ENCODE measurements at regions not wholly inside any gene's neighbourhood (a gene's known extent, or its start where the extent isn't known, plus 50 kb on each side); places are given as distances from the start of the nearest gene placed in this dataset.
"Not testable (repeated sequence)": the region's sequence is repeated elsewhere in the genome, so short reads cannot be mapped to it uniquely, and the experiment has no call there.

DNA sequence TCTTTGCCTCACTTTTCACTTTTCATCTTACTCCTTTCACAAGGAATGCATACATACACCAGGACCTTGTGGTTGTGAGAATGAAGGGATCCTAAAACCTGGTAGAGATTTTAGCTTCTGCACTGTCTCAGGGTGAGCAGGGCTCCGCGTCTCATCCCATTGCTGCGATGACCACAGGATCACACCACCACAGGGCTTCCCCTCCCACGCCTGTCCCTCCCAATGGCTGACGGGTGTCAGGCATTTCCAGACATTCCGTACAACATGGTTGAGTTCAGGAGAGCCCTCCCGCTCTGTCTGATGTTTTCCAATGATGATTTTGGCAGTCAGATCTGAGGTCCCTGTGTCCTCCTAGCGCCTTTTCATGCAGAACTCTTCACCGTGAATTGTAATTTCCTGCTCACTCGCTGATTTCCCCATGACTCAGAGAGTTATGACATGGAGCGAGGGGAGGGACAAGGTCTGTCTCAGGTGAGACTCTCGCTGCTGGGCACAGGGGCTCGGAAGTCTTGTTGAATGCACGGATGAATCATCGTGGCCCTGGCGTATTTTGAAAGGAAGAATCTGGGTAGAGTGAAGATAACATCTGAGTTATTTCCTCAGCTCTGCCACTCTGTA lies 102.8 kb downstream of the TEX29 start:
- no peak overlapping the region for H3K27ac Mint-ChIP-seq
- H3K9me3 Mint-ChIP-seq, result no peaks in the 10 kb centered on the region
- H3K27me3 Mint-ChIP-seq, result no peaks in the 10 kb centered on the region
- H3K4me3 Mint-ChIP-seq, result no peak overlapping the region
- no peaks in the 10 kb centered on the region for H3K4me1 Mint-ChIP-seq
- ATAC-seq (no peak), DNase-seq (no peak)
- no peaks in the 10 kb centered on the region for H3K36me3 Mint-ChIP-seq (ENCODE audit: low read depth)

- no peak for ATAC-seq
- no peak for DNase-seq
- no peaks in the 10 kb centered on the region for H3K36me3 Mint-ChIP-seq (ENCODE audit: low read depth)
- no peaks in the 10 kb centered on the region for H3K4me1 Mint-ChIP-seq
- no peak overlapping the region for H3K4me3 Mint-ChIP-seq
- no peaks in the 10 kb centered on the region for H3K27me3 Mint-ChIP-seq
- no peak overlapping the region for H3K27ac Mint-ChIP-seq
- H3K9me3 Mint-ChIP-seq, result no peaks in the 10 kb centered on the region
Observed at GRCh38 chr13:111424134-111424533, 103.7 kb downstream of the TEX29 start.

GRCh38 chr13:111425326-111425725 lies 104.9 kb downstream of the TEX29 start:
- Mint-ChIP-seq H3K9me3 (no peaks in the 10 kb centered on the region), H3K4me3 (no peak overlapping the region), H3K27me3 (no peaks in the 10 kb centered on the region), H3K36me3 (ENCODE audit: low read depth) (no peaks in the 10 kb centered on the region), H3K4me1 (no peaks in the 10 kb centered on the region), H3K27ac (no peak overlapping the region)
- DNase-seq, result no peak
- no peak for ATAC-seq

DNA sequence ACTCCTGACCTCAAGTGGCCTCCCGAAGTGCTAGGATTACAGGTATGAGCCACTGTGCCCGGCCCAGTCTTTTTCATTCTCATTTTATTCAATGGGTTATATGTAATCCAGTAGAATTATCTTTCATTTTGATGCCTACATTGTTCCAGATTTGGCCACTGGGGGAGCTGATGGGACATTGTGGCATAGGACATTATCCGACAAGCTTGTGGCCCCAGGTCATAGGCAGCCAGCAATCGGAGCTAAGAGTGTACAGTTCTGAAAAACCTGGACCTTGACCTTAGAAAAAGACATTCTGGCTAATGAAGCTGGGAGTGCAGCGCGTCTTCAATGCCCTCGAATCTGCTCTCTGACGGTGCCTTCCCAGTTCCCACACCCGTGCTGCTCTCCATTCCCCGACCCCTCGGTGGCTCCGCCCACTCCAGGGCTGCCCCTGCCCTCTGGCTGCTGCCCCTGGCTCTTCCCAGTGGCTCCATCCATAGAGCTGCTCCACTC lies 108.7 kb downstream of the TEX29 start:
- no peaks in the 10 kb centered on the region for H3K9me3 Mint-ChIP-seq
- H3K27ac Mint-ChIP-seq, result no peak overlapping the region
- peak; percentile 42 for DNase-seq
- H3K27me3 Mint-ChIP-seq, result peaks cover 6% of the 10 kb centered on the region
- no peak for ATAC-seq
- no peaks in the 10 kb centered on the region for H3K4me1 Mint-ChIP-seq
- no peaks in the 10 kb centered on the region for H3K36me3 Mint-ChIP-seq (ENCODE audit: low read depth)
- no peak overlapping the region for H3K4me3 Mint-ChIP-seq

GRCh38 chr13:111431206-111431605 lies 110.8 kb downstream of the TEX29 start:
- no peaks in the 10 kb centered on the region for H3K9me3 Mint-ChIP-seq
- H3K4me3 Mint-ChIP-seq, result no peak overlapping the region
- H3K36me3 Mint-ChIP-seq (ENCODE audit: low read depth), result no peaks in the 10 kb centered on the region
- no peak for ATAC-seq
- no peak for DNase-seq
- no peaks in the 10 kb centered on the region for H3K4me1 Mint-ChIP-seq
- no peak overlapping the region for H3K27ac Mint-ChIP-seq
- peaks cover 8% of the 10 kb centered on the region for H3K27me3 Mint-ChIP-seq

DNA sequence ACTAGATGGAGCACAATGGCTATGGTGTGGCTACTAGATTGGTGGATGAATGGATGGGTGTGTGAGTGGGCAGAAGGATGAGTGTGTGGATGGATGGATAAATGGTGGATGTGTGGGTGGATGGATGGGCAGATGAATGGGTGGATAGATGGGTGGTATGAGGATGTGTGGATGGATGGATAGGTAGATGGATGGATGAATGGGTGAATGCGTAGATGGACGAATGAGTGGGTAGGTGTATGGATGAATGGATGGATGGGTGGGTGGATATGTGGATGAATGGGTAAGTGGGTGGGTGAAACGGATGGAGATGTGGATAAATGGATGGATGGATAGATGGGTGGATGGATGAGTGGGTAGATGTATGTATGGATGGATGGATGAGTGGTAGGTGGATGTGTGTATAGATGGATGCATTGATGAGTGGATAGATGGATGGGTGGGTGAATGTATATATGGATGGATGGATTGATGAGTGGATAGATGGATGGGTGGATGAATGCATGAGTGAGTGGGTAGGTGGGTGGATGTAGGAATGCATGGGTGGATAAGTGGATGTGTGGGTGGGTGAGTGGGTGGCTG lies 114.2 kb downstream of the TEX29 start:
- ATAC-seq (no peak), DNase-seq (no peak)
- Mint-ChIP-seq H3K36me3 (ENCODE audit: low read depth) (no peaks in the 10 kb centered on the region), H3K27me3 (peaks cover 8% of the 10 kb centered on the region), H3K9me3 (no peaks in the 10 kb centered on the region), H3K4me1 (no peaks in the 10 kb centered on the region), H3K27ac (no peak overlapping the region), H3K4me3 (no peak overlapping the region)

DNA sequence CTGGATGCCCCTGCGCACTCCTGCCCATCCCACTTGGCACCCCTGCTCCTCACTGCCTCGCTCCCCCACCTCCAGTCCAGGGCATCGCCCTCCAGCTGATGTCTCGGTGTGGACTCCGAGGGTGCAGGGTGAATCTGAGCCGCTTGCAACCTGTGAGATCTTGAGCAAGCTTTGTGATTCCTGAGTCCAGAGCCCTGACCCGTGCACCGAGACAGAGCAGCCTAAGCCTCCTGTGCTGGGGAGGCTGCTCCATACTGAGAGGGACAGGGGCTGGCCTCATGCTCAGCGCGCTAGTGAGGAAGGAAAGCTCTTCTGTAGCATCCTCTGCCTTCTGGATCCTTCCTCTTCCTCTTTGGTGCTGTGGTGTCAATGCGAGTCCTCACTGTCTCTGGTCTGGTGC lies 116.0 kb downstream of the TEX29 start:
- Mint-ChIP-seq H3K4me3 (no peak overlapping the region), H3K27ac (no peak overlapping the region), H3K36me3 (ENCODE audit: low read depth) (no peaks in the 10 kb centered on the region), H3K27me3 (peaks cover 4% of the 10 kb centered on the region), H3K9me3 (no peaks in the 10 kb centered on the region), H3K4me1 (no peaks in the 10 kb centered on the region)
- ATAC-seq (no peak), DNase-seq (no peak)

DNA sequence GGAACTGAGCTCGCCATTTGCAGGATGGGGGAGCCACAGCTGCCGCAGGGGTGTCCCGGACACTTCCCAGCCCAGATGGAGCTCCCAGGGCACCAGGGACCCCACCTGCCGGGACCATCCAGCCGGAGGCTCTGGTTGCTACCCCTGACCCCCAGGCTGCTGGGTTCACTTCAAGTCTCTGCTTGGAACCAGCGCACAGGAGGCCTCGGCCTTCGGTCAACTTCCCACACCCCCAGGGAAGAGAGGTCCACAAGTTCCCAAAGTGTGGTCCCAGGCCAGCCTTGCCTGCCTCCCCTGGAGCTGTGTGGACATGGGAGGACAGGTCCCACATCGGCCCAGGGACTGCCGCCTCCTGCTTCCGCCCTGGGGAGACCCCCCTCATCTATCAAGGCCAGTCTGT lies 117.0 kb downstream of the TEX29 start:
- Mint-ChIP-seq H3K4me3 (no peak overlapping the region), H3K27ac (no peak overlapping the region), H3K36me3 (ENCODE audit: low read depth) (no peaks in the 10 kb centered on the region), H3K27me3 (peaks cover 6% of the 10 kb centered on the region), H3K4me1 (no peaks in the 10 kb centered on the region), H3K9me3 (no peaks in the 10 kb centered on the region)
- no peak for ATAC-seq
- DNase-seq, result no peak

DNA sequence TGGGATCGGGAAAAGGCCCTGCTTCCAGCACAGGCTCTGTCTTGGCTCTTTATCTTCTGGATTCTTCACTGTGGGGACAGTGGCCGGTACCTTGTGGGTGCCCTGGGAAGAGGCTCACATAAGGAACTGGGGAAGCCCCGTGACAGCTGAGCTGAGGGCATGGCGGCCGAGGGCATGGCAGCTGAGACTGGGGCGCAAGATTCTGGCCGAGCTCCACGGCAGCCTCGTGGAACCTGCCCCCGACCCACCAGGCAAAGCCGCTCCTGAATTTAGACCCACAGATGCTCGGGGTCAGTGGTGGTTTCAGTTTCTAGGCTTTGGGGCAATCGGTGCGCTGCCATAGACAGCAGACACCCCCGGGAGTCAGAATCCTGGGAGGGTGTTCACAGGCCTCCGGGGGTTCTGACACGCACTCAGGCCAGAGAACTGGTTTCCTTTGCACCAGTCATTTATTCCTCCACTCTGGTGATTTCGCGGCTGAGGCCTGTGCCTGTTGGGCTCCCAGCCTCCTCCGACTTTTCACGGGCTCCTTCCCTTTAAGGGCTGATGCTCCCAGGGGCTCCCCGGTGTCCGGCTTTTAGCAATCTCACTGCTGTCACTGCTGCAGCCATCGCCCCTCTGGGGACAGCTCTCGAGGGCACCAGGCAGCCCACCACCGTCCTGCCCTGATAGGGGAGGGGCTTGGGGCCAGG lies 117.6 kb downstream of the TEX29 start:
- H3K4me1 Mint-ChIP-seq, result no peaks in the 10 kb centered on the region
- DNase-seq (no peak), ATAC-seq (no peak)
- no peak overlapping the region for H3K27ac Mint-ChIP-seq
- no peaks in the 10 kb centered on the region for H3K36me3 Mint-ChIP-seq (ENCODE audit: low read depth)
- H3K4me3 Mint-ChIP-seq, result no peak overlapping the region
- H3K9me3 Mint-ChIP-seq, result no peaks in the 10 kb centered on the region
- peaks cover 4% of the 10 kb centered on the region for H3K27me3 Mint-ChIP-seq

DNA sequence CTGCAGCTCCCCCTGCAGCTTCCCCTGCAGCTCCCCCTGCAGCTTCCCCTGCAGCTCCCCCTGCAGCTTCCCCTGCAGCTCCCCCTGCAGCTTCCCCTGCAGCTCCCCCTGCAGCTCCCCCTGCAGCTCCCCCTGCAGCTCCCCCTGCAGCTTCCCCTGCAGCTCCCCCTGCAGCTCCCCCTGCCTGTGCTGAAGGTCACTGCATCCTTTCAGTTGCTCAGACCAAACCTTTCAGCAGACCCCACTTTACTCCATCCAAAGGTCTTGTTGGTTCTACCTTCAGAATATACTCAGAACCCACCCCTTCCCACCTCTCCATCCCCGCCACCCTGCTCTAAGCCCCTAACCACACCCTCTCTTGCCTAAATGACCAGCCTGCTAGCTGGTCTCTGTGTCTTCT lies 120.0 kb downstream of the TEX29 start:
- H3K27ac Mint-ChIP-seq; H3K36me3 Mint-ChIP-seq (ENCODE audit: low read depth); ATAC-seq; H3K4me1 Mint-ChIP-seq; H3K27me3 Mint-ChIP-seq; H3K9me3 Mint-ChIP-seq; H3K4me3 Mint-ChIP-seq: not testable (repeated sequence)
- DNase-seq, result peak; percentile 16

GRCh38 chr13:111443981-111444380 lies 123.5 kb downstream of the TEX29 start:
- Mint-ChIP-seq H3K9me3 (peaks cover 10% of the 10 kb centered on the region), H3K4me3 (no peak overlapping the region), H3K27me3 (peaks cover 12% of the 10 kb centered on the region), H3K36me3 (ENCODE audit: low read depth) (no peaks in the 10 kb centered on the region), H3K4me1 (no peaks in the 10 kb centered on the region), H3K27ac (no peak overlapping the region)
- DNase-seq (no peak), ATAC-seq (no peak)

- ATAC-seq, result no peak
- H3K9me3 Mint-ChIP-seq, result peaks cover 10% of the 10 kb centered on the region
- no peaks in the 10 kb centered on the region for H3K4me1 Mint-ChIP-seq
- DNase-seq, result no peak
- H3K4me3 Mint-ChIP-seq, result no peak overlapping the region
- H3K27me3 Mint-ChIP-seq, result peaks cover 13% of the 10 kb centered on the region
- no peaks in the 10 kb centered on the region for H3K36me3 Mint-ChIP-seq (ENCODE audit: low read depth)
- H3K27ac Mint-ChIP-seq, result no peak overlapping the region
Observed at GRCh38 chr13:111448504-111448903, 128.1 kb downstream of the TEX29 start.

- DNase-seq (no peak), ATAC-seq (no peak)
- Mint-ChIP-seq H3K4me1 (no peaks in the 10 kb centered on the region), H3K27me3 (peaks cover 14% of the 10 kb centered on the region), H3K4me3 (no peak overlapping the region), H3K27ac (no peak overlapping the region), H3K36me3 (ENCODE audit: low read depth) (no peaks in the 10 kb centered on the region), H3K9me3 (peaks cover 10% of the 10 kb centered on the region)
Observed at GRCh38 chr13:111449041-111449440, 128.6 kb downstream of the TEX29 start.

DNA sequence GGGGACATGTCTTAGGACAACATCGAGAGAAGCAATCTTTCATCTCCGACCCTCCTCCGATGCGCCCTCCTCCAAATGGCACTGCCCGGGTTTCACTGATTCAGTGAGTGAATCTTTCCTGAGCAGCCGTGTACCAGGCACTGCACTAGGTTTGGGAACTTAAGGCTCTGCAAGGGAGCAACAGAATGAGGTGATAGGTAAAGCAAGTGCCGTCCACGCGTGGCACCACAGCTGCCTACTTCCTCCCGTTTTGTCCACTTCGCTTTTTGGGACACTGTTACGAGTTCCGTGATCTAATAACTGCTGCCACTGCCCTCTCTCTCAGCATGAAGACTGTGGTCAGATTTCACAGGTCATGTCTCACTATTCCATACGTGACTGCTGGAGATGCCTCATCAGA lies 131.0 kb downstream of the TEX29 start:
- Mint-ChIP-seq H3K4me1 (no peaks in the 10 kb centered on the region), H3K27ac (no peak overlapping the region), H3K9me3 (peaks cover 10% of the 10 kb centered on the region), H3K27me3 (peaks cover 11% of the 10 kb centered on the region), H3K4me3 (no peak overlapping the region), H3K36me3 (ENCODE audit: low read depth) (no peaks in the 10 kb centered on the region)
- no peak for ATAC-seq
- no peak for DNase-seq

- DNase-seq, result no peak
- Mint-ChIP-seq H3K9me3 (no peaks in the 10 kb centered on the region), H3K36me3 (ENCODE audit: low read depth) (no peaks in the 10 kb centered on the region), H3K4me1 (peaks cover 2% of the 10 kb centered on the region), H3K4me3 (no peak overlapping the region), H3K27ac (no peak overlapping the region), H3K27me3 (peaks cover 6% of the 10 kb centered on the region)
- ATAC-seq, result no peak
Observed at GRCh38 chr13:111456452-111457230, 136.2 kb downstream of the TEX29 start.

All from activated naive CD8-positive, alpha-beta T cell treated with anti-CD3 and anti-CD28 coated beads, Interleukin-2, amount 50 U/mL, for 24 hours (primary cell).